ENCODE measurements at regions not wholly inside any gene's neighbourhood (a gene's known extent, or its start where the extent isn't known, plus 50 kb on each side); places are given as distances from the start of the nearest gene placed in this dataset.

GRCh38 chr1:175826705-175827104 is 83.3 kb upstream of the TNR start:
- DNase-seq (ENCODE audit: low spot score) = peak; percentile 23

- peak; percentile 55 for DNase-seq (ENCODE audit: low spot score)
Observed at GRCh38 chr1:175824079-175824478, 80.7 kb upstream of the TNR start.

DNA sequence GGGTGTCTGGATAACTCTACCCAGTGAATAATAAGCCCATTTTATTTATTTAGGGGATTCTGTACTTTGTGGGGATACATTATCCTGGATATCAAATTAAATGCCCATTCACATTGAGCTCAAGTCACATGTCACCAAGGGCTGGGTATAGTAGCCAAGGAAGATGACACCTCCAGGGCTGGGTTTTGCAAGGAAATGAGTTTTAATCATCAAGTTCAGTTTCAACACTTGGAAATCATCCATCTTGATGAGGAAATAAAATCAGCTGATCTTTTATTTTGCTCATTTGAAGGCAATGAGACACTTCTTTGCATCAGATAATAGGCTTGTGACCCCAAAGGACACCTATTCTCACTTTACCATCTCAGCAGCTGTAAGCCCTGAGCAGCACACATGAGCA is 80.0 kb upstream of the TNR start:
- no peak for DNase-seq (ENCODE audit: low spot score)

- DNase-seq (ENCODE audit: low spot score) = no peak
Observed at GRCh38 chr1:175822580-175822979, 79.2 kb upstream of the TNR start.

- no peak for DNase-seq (ENCODE audit: low spot score)
Observed at GRCh38 chr1:175820456-175821025, 77.1 kb upstream of the TNR start.

GRCh38 chr1:175818929-175819328 is 75.5 kb upstream of the TNR start:
- DNase-seq (ENCODE audit: low spot score) = no peak

- DNase-seq (ENCODE audit: low spot score) = no peak
Observed at GRCh38 chr1:175817445-175817844, 74.0 kb upstream of the TNR start.

GRCh38 chr1:175814885-175815284 is 71.5 kb upstream of the TNR start:
- no peak for DNase-seq (ENCODE audit: low spot score)

- no peak for DNase-seq (ENCODE audit: low spot score)
Observed at GRCh38 chr1:175812936-175813335, 69.5 kb upstream of the TNR start.

- DNase-seq (ENCODE audit: low spot score) = no peak
Observed at GRCh38 chr1:175810305-175810704, 66.9 kb upstream of the TNR start.

DNA sequence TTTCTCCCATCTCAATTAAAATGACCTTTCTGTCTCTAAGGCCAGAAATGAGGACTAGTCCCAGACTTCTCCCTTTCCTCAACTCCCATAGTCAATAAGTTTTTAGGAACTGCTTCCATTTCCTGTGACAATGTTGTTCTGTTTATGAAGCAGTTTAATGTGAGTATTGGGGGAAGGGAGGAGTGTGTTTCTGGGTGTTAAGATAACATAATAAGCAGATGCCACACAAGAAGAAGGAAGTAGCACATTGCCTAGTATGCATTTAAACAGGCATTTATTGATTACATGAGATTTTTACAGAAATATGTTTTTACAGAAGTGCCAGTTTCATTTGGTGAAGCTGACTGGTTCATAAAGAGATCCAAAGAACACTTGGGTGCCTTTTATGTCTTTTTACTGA is 65.6 kb upstream of the TNR start:
- no peak for DNase-seq (ENCODE audit: low spot score)

- DNase-seq (ENCODE audit: low spot score) = no peak
Observed at GRCh38 chr1:175808573-175808972, 65.2 kb upstream of the TNR start.

DNA sequence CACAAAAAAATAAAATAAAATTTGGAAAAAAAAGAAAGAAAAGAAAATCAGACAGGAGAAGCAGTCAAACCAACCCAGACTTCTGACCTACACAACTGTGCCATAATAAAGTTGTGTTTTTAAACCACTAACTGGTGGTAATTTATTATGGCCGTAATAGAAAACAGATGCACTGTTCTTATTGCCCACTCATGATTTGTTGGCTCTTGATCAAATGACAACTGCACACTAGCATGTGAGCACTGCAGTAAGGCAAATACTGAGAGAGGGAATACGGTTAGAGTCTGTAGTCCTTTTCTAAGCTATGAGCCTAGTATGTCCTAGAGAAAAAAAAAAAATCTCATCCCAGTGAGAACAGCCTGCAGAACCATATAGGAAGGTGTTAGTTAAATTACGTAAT is 61.2 kb upstream of the TNR start:
- DNase-seq (ENCODE audit: low spot score) = no peak

- DNase-seq (ENCODE audit: low spot score) = no peak
Observed at GRCh38 chr1:175803413-175803812, 60.0 kb upstream of the TNR start.

DNA sequence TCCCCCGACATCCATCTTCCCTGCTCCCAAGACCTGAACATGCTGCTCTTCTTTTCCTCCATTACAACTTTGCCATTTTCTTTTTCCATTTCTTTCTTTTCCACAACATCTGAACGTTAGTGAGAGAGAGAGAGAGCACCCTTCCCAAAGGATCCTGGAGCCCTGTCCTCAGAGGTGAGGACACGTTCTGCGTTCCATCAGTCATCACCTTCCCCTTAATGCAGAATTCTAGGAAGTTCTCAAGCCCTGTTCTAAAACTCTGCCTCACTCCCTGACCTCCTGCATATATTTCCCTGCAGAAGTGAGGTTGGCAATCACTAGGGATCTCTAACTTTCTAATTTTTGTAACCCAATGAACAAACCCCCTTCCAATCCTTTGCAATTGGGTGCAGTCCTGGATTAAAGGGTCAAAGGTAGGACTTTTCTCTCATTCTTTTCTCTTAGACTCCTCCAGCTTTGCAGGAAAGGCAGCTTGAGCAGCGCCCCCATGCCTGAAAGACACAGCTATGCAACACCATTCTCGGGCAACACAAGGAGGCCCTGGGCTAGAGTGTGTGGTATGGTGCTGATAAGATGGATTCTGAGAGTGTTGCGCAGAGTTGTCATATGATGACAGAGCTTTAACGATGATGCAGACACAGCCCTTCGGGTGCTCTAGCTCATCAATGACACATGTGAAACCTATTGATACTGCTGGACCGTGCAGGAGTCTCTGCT is 59.2 kb upstream of the TNR start:
- DNase-seq (ENCODE audit: low spot score) = no peak

- no peak for DNase-seq (ENCODE audit: low spot score)
Observed at GRCh38 chr1:175801979-175802378, 58.6 kb upstream of the TNR start.

- DNase-seq (ENCODE audit: low spot score) = no peak
Observed at GRCh38 chr1:175797576-175797975, 54.2 kb upstream of the TNR start.

DNA sequence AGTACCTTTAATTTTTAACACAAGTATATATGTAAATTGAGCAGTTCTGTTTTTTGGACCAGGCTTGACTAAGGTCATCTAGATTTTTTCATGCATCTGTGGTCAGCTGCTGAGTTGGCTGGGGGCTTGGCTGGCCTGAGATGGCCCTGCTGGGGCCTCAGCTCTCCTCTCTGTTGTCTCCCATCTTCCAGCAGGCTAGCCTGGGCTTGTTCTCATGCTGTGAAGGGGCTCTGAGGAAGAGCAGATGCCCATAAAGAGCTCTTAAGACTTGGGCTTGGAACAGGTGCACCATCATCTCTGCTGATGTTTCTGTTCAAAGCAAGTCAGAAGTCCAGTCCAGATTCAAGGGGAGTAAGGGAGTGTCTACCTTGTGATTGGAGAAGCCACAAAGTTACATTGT is 51.2 kb upstream of the TNR start:
- no peak for DNase-seq (ENCODE audit: low spot score)

DNA sequence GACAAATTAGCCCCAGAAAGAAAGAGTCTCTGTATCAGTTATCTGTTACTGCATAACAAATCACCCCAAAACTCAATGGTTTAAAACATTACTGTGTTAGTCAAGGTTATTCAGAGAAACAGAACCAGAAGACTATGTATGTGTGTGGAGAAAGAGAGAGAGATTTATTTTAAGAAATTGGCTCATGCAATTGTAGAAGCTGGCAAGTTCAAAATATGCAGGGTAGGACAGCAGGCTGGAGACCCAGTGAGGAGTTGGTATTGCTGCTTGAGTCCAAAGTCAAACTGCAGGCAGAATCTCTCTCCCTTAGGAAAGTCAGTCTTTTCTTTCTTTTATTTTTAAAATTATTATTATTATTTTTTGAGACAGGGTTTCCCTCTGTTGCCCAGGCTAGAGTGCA is 50.2 kb upstream of the TNR start:
- DNase-seq (ENCODE audit: low spot score) = no peak
